AG04450 (cell line): ENCODE measurements at regions not wholly inside any gene's neighbourhood (a gene's known extent, or its start where the extent isn't known, plus 50 kb on each side); places are given as distances from the start of the nearest gene placed in this dataset.

Source experiments
- CTCF ChIA-PET: fragments of 300-600, 350-600 bp; formaldehyde crosslinking; extraction: SDS; loops from one replicate; lab custom pipeline; 2022; ENCODE audit warnings: antibody characterized with exemption, inconsistent platforms; lab: Charles Lee
- POLR2A ChIA-PET: fragments of 350-600 bp; formaldehyde crosslinking; extraction: SDS; loops from one replicate; lab custom pipeline; 2021; ENCODE audit warnings: antibody characterized with exemption, inconsistent platforms; lab: Yijun Ruan, JAX
- DNase-seq: peaks from one replicate; pipeline ENCODE4 v3.0.0-alpha.2; 2011; ENCODE audit warnings: low read depth, low spot score
- H3K27ac ChIP-seq: one replicate; pipeline ENCODE4 v1.5.1; 2012; ENCODE audit warnings: low read depth, low read length, control low read depth
- H3K27me3 ChIP-seq: one replicate; pipeline ENCODE4 v1.6.0; 2012; ENCODE audit warnings: low read length; ENCODE audit not compliant: control insufficient read depth, insufficient read depth
- H3K4me3 ChIP-seq: 2 replicates; pipeline ENCODE4 v1.5.1; 2011; ENCODE audit warnings: mild to moderate bottlenecking, low read depth, low read length, control low read depth
- H3K9me3 ChIP-seq: 2 replicates; pipeline ENCODE4 v1.5.1; 2012; ENCODE audit warnings: low read length; ENCODE audit not compliant: control insufficient read depth, insufficient read depth
- TF ChIP-seq, protein P1 (sequence below): IDR thresholded peaks from 2 replicates; pipeline ENCODE4 v1.5.1; 2011; ENCODE audit warnings: low read depth, low read length, control low read depth, inconsistent platforms

DNA sequence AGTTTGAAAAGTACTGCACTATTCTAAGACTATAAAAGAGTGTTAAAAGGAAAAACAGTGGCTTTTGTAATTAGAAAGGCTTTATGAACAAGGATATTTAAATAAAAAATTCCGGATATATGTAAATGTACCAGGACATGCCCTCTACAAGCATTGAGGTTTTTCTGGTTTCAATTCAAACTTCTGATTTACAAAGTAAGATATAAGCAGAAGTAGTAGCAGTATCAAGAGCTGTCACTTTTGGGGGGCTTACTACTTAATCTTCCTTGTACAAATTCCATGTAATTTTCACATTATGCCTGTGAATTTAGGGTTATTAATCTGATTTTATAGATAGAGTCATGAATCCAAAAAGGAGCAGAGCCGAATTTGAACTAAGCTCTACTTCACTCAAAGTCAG is 170.3 kb upstream of the ATP2B1 start:
- ChIA-PET CTCF (no interaction called here), POLR2A (no interaction called here)
- TF ChIP-seq, protein P1, sequence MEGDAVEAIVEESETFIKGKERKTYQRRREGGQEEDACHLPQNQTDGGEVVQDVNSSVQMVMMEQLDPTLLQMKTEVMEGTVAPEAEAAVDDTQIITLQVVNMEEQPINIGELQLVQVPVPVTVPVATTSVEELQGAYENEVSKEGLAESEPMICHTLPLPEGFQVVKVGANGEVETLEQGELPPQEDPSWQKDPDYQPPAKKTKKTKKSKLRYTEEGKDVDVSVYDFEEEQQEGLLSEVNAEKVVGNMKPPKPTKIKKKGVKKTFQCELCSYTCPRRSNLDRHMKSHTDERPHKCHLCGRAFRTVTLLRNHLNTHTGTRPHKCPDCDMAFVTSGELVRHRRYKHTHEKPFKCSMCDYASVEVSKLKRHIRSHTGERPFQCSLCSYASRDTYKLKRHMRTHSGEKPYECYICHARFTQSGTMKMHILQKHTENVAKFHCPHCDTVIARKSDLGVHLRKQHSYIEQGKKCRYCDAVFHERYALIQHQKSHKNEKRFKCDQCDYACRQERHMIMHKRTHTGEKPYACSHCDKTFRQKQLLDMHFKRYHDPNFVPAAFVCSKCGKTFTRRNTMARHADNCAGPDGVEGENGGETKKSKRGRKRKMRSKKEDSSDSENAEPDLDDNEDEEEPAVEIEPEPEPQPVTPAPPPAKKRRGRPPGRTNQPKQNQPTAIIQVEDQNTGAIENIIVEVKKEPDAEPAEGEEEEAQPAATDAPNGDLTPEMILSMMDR: no peak

DNA sequence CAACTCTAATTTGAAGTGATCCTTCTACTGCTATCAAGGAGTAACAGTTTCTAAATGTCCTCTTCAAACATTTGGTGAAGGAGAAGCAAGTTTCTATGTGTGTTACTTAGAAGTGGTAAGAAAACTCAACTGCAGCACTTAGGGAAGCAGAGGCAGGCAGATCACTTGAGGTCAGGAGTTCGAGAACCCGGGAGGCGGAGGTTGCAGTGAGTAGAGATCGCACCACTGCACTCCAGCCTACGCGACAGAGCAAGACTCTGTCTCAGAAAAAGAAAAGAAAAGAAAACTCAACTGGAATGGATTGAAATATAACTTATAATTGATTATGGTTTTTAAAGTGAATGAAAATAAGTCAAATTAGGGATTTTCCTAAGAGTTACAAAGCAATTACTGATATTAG is 169.7 kb upstream of the ATP2B1 start:
- TF ChIP-seq, protein P1: no peak
- CTCF ChIA-PET: no interaction called here
- H3K27me3 ChIP-seq: no peaks in the 10 kb centered on the region
- no peak overlapping the region for H3K4me3 ChIP-seq
- H3K9me3 ChIP-seq: no peaks in the 10 kb centered on the region
- POLR2A ChIA-PET: no interaction called here
- DNase-seq: no peak
- no peak overlapping the region for H3K27ac ChIP-seq

More for the DNA sequence above, 170.3 kb upstream of the ATP2B1 start:
- no peaks in the 10 kb centered on the region for H3K9me3 ChIP-seq
- H3K27me3 ChIP-seq: no peaks in the 10 kb centered on the region
- H3K4me3 ChIP-seq: no peak overlapping the region
- no peak for DNase-seq
- no peak overlapping the region for H3K27ac ChIP-seq

DNA sequence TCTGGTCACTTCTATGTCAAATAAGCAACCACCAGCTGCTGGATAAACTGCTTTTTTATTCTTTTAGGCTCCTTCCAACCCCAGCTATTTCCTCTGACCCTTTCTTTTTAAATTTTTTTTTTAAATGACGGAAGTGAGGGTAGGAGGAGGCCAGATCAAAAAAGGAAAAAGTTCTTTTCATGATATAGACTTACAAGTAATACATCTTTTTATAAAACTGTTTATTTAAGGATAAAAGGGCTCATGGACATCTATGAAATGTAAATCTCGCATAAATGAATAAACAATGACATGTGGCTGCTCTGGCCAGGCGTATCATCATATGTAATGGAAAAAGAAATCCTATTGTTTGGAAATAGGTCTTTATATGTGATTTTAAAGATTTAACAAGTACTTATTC is 169.0 kb upstream of the ATP2B1 start:
- H3K4me3 ChIP-seq: no peak overlapping the region
- H3K9me3 ChIP-seq: no peaks in the 10 kb centered on the region
- CTCF ChIA-PET: no interaction called here
- POLR2A ChIA-PET: interaction anchor here (1.0 kb wide), 1 partner anchor 168 kb away, joined by 3 read pairs; no protein-coding TSS in a partner anchor
- H3K27ac ChIP-seq: no peak overlapping the region
- no peak for DNase-seq
- H3K27me3 ChIP-seq: no peaks in the 10 kb centered on the region
- TF ChIP-seq, protein P1: no peak

DNA sequence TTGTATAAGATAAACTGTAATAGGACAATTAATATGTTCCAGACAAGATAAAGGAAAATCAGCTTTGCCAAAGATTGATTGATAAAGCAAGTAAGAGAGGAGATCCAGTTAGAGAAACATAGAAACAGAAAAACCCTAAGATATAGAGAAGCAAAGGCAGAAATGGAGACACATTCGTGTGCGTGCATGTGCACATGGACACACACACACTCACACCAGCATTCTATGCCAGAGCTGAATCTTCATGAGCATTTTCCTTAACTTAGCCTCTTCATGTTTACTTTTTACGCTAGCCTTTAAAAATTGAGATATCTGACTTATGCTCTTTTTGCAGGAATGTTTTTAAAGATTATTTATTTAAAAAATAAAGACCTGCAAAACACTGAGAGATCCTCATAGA is 168.5 kb upstream of the ATP2B1 start:
- H3K27ac ChIP-seq: no peak overlapping the region
- no peak overlapping the region for H3K4me3 ChIP-seq
- no peaks in the 10 kb centered on the region for H3K9me3 ChIP-seq
- H3K27me3 ChIP-seq: no peaks in the 10 kb centered on the region
- POLR2A ChIA-PET: interaction anchor here (1.0 kb wide), 1 partner anchor 168 kb away, joined by 3 read pairs; no protein-coding TSS in a partner anchor
- TF ChIP-seq, protein P1: no peak
- CTCF ChIA-PET: no interaction called here
- DNase-seq: no peak

DNA sequence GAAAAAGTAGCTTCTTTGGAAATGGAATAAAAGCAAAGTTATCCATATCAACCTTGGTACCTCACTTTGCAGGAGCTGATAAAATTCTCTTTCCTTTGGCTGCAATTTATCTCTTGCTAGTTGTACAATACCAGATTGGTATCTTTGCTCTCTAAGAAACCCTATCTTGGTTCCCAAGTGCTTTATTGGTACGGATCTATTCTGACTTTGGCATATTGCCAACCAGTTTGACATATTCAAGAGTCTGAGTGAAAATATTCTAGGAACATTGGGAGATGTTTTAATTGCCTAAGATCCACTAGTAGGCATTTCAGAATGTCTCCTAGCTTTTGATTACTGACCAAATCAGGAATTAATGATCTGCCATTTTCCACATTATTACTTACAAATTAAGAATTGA is 167.2 kb upstream of the ATP2B1 start:
- ChIA-PET POLR2A (no interaction called here), CTCF (interaction anchor here (0.6 kb wide), 1 partner anchor 518 kb away, joined by 4 read pairs; no protein-coding TSS in a partner anchor)
- H3K27ac ChIP-seq: no peak overlapping the region
- peaks cover 6% of the 10 kb centered on the region; the same call in 1 of the 2 replicates for H3K9me3 ChIP-seq
- H3K4me3 ChIP-seq: no peak overlapping the region
- no peak for DNase-seq
- H3K27me3 ChIP-seq: no peaks in the 10 kb centered on the region
- TF ChIP-seq, protein P1: no peak
